HG03095 (cell line): ENCODE measurements at regions not wholly inside any gene's neighbourhood (a gene's known extent, or its start where the extent isn't known, plus 50 kb on each side); places are given as distances from the start of the nearest gene placed in this dataset.

Experiments used
- ATAC-seq: cut with Tn5 transposase; IDR thresholded peaks from one replicate; pipeline ENCODE4 v1.9.1; 2021; ENCODE audit warnings: moderate library complexity; ENCODE audit not compliant: unreplicated experiment

GRCh38 chr20:11032611-11033010 is 358.8 kb upstream of the JAG1 start:
- ATAC-seq = no peak

- no peak for ATAC-seq
Observed at GRCh38 chr20:11034025-11034424, 360.2 kb upstream of the JAG1 start.

GRCh38 chr20:11035211-11035610 is 361.4 kb upstream of the JAG1 start:
- ATAC-seq = no peak

- ATAC-seq = no peak
Observed at GRCh38 chr20:11041396-11041795, 367.6 kb upstream of the JAG1 start.

GRCh38 chr20:11043001-11043400 is 369.2 kb upstream of the JAG1 start:
- no peak for ATAC-seq

GRCh38 chr20:11044561-11044960 is 370.8 kb upstream of the JAG1 start:
- no peak for ATAC-seq

GRCh38 chr20:11045412-11046175 is 371.8 kb upstream of the JAG1 start:
- no peak for ATAC-seq

GRCh38 chr20:11047559-11047958 is 373.8 kb upstream of the JAG1 start:
- no peak for ATAC-seq

- ATAC-seq = no peak
Observed at GRCh38 chr20:11048739-11049138, 374.9 kb upstream of the JAG1 start.

- ATAC-seq = no peak
Observed at GRCh38 chr20:11050350-11050749, 376.6 kb upstream of the JAG1 start.

GRCh38 chr20:11051136-11051535 is 377.3 kb upstream of the JAG1 start:
- no peak for ATAC-seq

GRCh38 chr20:11053310-11053709 is 379.5 kb upstream of the JAG1 start:
- ATAC-seq = no peak

- no peak for ATAC-seq
Observed at GRCh38 chr20:11054266-11054993, 380.6 kb upstream of the JAG1 start.

GRCh38 chr20:11056414-11056813 is 382.6 kb upstream of the JAG1 start:
- ATAC-seq = no peak

GRCh38 chr20:11057624-11058023 is 383.8 kb upstream of the JAG1 start:
- ATAC-seq = no peak

GRCh38 chr20:11059659-11060058 is 385.9 kb upstream of the JAG1 start:
- ATAC-seq = no peak

- ATAC-seq = no peak
Observed at GRCh38 chr20:11060423-11061185, 386.8 kb upstream of the JAG1 start.

GRCh38 chr20:11063444-11063843 is 389.6 kb upstream of the JAG1 start:
- ATAC-seq = no peak

GRCh38 chr20:11064946-11065345 is 391.1 kb upstream of the JAG1 start:
- ATAC-seq = no peak

GRCh38 chr20:11067359-11067758 is 393.6 kb upstream of the JAG1 start:
- ATAC-seq = no peak

- ATAC-seq = no peak
Observed at GRCh38 chr20:11072982-11073381, 399.2 kb upstream of the JAG1 start.
